HepG2 (cell line): ENCODE measurements at regions not wholly inside any gene's neighbourhood (a gene's known extent, or its start where the extent isn't known, plus 50 kb on each side); places are given as distances from the start of the nearest gene placed in this dataset.

Source experiments
- ATAC-seq: fragments of 200-7000 bp; cut with Tn5 transposase; 3 replicates; pipeline ENCODE4 v1.9.1; 2020; ENCODE audit warnings: mild to moderate bottlenecking, moderate library complexity
- BruUV-seq: library from RNA; stranded (reverse); fragments of 400-500 nt; replicated peaks from 2 replicates; lab custom pipeline; 2021; lab: Mats Ljungman, UMichigan
- CTCF ChIA-PET: fragments of 300-600 bp; formaldehyde crosslinking; extraction: SDS; loops from one replicate; lab custom pipeline; 2021; ENCODE audit warnings: low total read pairs, inconsistent platforms, low intra/inter-chr PET ratio; lab: Yijun Ruan, JAX
- POLR2A ChIA-PET: fragments of 350-600 bp; sonication (Branson Sonifier 250); formaldehyde crosslinking; loops from one replicate; lab custom pipeline; 2020; ENCODE audit warnings: antibody characterized with exemption, inconsistent platforms; lab: Yijun Ruan, JAX
- DNase-seq: peaks from one replicate; pipeline ENCODE4 v3.0.0-alpha.2; 2015; ENCODE audit warnings: low spot score
- FAIRE-seq: peaks from 3 replicates; lab custom pipeline; 2011; peaks lifted over from hg19 to GRCh38; lab: Jason Lieb, UNC
- H2AFZ ChIP-seq: one replicate; pipeline ENCODE4 v1.6.1; 2011; ENCODE audit warnings: low read length, inconsistent platforms
- H3K27ac ChIP-seq: fragments of 300-600 bp; 3 replicates; pipeline ENCODE4 v1.8.0; 2011; ENCODE audit warnings: mixed run types, mild to moderate bottlenecking, mixed read lengths, low read length, inconsistent platforms; ENCODE audit not compliant: insufficient read depth; ENCODE audit errors: extremely low read length
- H3K27me3 ChIP-seq, 2 experiments: fragments of 200-600 bp in 1 of 2; 2 replicates in 1 of 2; 3 replicates in 1 of 2; pipeline versions ENCODE4 v1.6.0 to v1.8.0; 2011; ENCODE audit warnings: low read length in 2 of 2, mild to moderate bottlenecking in 2 of 2, moderate library complexity in 2 of 2, inconsistent platforms in 1 of 2; ENCODE audit not compliant: insufficient read depth in 2 of 2, control insufficient read depth in 1 of 2
- H3K36me3 ChIP-seq, 2 experiments: fragments of 200-600 bp in 1 of 2; replicated peaks in 1 of 2; 2 replicates in 1 of 2; 3 replicates in 1 of 2; pipeline versions ENCODE4 v1.5.1 to v1.8.0; 2011; ENCODE audit warnings: low read length in 2 of 2, inconsistent platforms in 1 of 2; ENCODE audit not compliant: insufficient read depth in 2 of 2, control insufficient read depth in 1 of 2
- H3K4me1 ChIP-seq: 2 replicates; pipeline ENCODE4 v1.5.1; 2012; ENCODE audit warnings: low read length, inconsistent platforms; ENCODE audit not compliant: insufficient read depth
- H3K4me2 ChIP-seq: 2 replicates; pipeline ENCODE4 v1.6.0; 2011; ENCODE audit warnings: low read depth, low read length, inconsistent platforms
- H3K4me3 ChIP-seq, 3 experiments: fragments of 200-600 bp in 1 of 3; sonication (generic), shearing (Covaris generic) in 1 of 3; replicated peaks in 1 of 3; 2 replicates each; pipeline ENCODE4 v1.5.1; 2011 to 2016; ENCODE audit warnings: low read length in 3 of 3, inconsistent platforms in 2 of 3, low read depth in 2 of 3, mild to moderate bottlenecking in 2 of 3, control low read depth in 1 of 3, mixed read lengths in 1 of 3; ENCODE audit not compliant: insufficient read depth in 1 of 3
- H3K79me2 ChIP-seq: one replicate; pipeline ENCODE4 v1.6.1; 2011; ENCODE audit warnings: low read length, inconsistent platforms; ENCODE audit not compliant: insufficient read depth
- H3K9ac ChIP-seq: 2 replicates; pipeline ENCODE4 v1.6.0; 2011; ENCODE audit warnings: mild to moderate bottlenecking, low read depth, low read length, inconsistent platforms; ENCODE audit not compliant: insufficient read depth
- H3K9me3 ChIP-seq: 2 replicates; pipeline ENCODE4 v1.5.1; 2012; ENCODE audit warnings: mild to moderate bottlenecking, low read length
- H4K20me1 ChIP-seq: 2 replicates; pipeline ENCODE4 v1.6.0; 2011; ENCODE audit warnings: inconsistent platforms, mild to moderate bottlenecking, low read length, moderate library complexity; ENCODE audit not compliant: insufficient read depth
- CBFB ChIP-seq: sonication (generic); formaldehyde crosslinking; IDR thresholded peaks from 2 replicates; pipeline ENCODE4 v1.4.0; 2020; ENCODE audit warnings: missing genetic modification reagents
- GFI1 ChIP-seq: sonication (generic); formaldehyde crosslinking; IDR thresholded peaks from 2 replicates; pipeline ENCODE4 v1.5.0; 2020; ENCODE audit warnings: missing genetic modification reagents, mild to moderate bottlenecking, borderline replicate concordance
- HDAC6 ChIP-seq: fragments of 200-600 bp; sonication (generic); IDR thresholded peaks from 2 replicates; pipeline ENCODE4 v1.7.0; 2017; ENCODE audit warnings: mild to moderate bottlenecking, antibody characterized with exemption, low read length, low read depth
- HMG20B ChIP-seq: conservative IDR thresholded peaks from 2 replicates; pipeline ENCODE4 v1.6.1; 2016; ENCODE audit warnings: missing genetic modification reagents, missing compliant biosample characterization
- HNRNPUL1 ChIP-seq: fragments of 200-400 bp; formaldehyde crosslinking; IDR thresholded peaks from 2 replicates; pipeline ENCODE4 v1.6.1; 2017; ENCODE audit warnings: low read depth, mild to moderate bottlenecking, low read length, moderate library complexity
- SALL1 ChIP-seq: sonication (generic); formaldehyde crosslinking; IDR thresholded peaks from 2 replicates; pipeline ENCODE4 v1.8.0; 2022; ENCODE audit warnings: mild to moderate bottlenecking, missing genetic modification reagents
- SRF ChIP-seq: IDR thresholded peaks from 2 replicates; pipeline ENCODE4 v1.6.1; 2011; ENCODE audit warnings: mild to moderate bottlenecking, low read depth, low read length, moderate library complexity
- TOE1 ChIP-seq: sonication (generic); formaldehyde crosslinking; IDR thresholded peaks from 2 replicates; pipeline ENCODE4 v1.4.0; 2020; ENCODE audit warnings: mild to moderate bottlenecking, missing genetic modification reagents
- ZBTB8A ChIP-seq: sonication (generic); formaldehyde crosslinking; IDR thresholded peaks from 2 replicates; pipeline ENCODE4 v1.4.0; 2020; ENCODE audit warnings: mild to moderate bottlenecking, low read depth, missing genetic modification reagents, borderline replicate concordance
- ZNF326 ChIP-seq: sonication (generic); formaldehyde crosslinking; IDR thresholded peaks from 2 replicates; pipeline ENCODE4 v1.4.0; 2020; ENCODE audit warnings: missing genetic modification reagents, borderline replicate concordance
- ZNF329 ChIP-seq: sonication (generic); formaldehyde crosslinking; IDR thresholded peaks from 2 replicates; pipeline ENCODE4 v1.9.0; 2021; ENCODE audit warnings: low read depth, mild to moderate bottlenecking, missing genetic modification reagents
- ZNF546 ChIP-seq: sonication (generic); formaldehyde crosslinking; conservative IDR thresholded peaks from 2 replicates; pipeline ENCODE4 v1.8.1; 2023; ENCODE audit warnings: mild to moderate bottlenecking, missing genetic modification reagents
- ZNF777 ChIP-seq: sonication (generic); formaldehyde crosslinking; IDR thresholded peaks from 2 replicates; pipeline ENCODE4 v1.4.0; 2020; ENCODE audit warnings: missing genetic modification reagents
- WGBS: methylation state at CpG from one replicate; pipeline ENCODE4 v1.1.6; 2017; ENCODE audit warnings: low lambda C conversion rate; 5-methylcytosine and 5-hydroxymethylcytosine counted together
- in situ Hi-C: cut with HindIII; loops from 2 replicates; pipeline ENCODE4 v1.10.0; 2017; ENCODE audit warnings: low pct_unique_long_range_greater_than_20kb; ENCODE audit not compliant: extremely low pct_ligation_motif_present
- intact Hi-C: fragments of 100-400 bp; cut with micrococcal nuclease; formaldehyde crosslinking; loops from one replicate; pipeline ENCODE4 v1.10.0; 2022; ENCODE audit not compliant: unreplicated experiment
- TF ChIP-seq, protein P1 (sequence below): sonication (generic); formaldehyde crosslinking; IDR thresholded peaks from 2 replicates; pipeline ENCODE4 v1.5.0; 2020; ENCODE audit warnings: mild to moderate bottlenecking, missing genetic modification reagents, borderline replicate concordance
- TF ChIP-seq, protein P2 (sequence below): sonication (generic); formaldehyde crosslinking; IDR thresholded peaks from 2 replicates; pipeline ENCODE4 v1.8.0; 2022; ENCODE audit warnings: mild to moderate bottlenecking, missing genetic modification reagents, moderate library complexity
- TF ChIP-seq, protein P3 (sequence below): sonication (generic); formaldehyde crosslinking; IDR thresholded peaks from 2 replicates; pipeline ENCODE4 v1.5.0; 2020; ENCODE audit warnings: mild to moderate bottlenecking, missing genetic modification reagents
- TF ChIP-seq, protein P4 (sequence below): IDR thresholded peaks from 2 replicates; pipeline ENCODE4 v1.6.1; 2016; ENCODE audit warnings: mild to moderate bottlenecking, missing biosample characterization, missing genetic modification reagents

DNA sequence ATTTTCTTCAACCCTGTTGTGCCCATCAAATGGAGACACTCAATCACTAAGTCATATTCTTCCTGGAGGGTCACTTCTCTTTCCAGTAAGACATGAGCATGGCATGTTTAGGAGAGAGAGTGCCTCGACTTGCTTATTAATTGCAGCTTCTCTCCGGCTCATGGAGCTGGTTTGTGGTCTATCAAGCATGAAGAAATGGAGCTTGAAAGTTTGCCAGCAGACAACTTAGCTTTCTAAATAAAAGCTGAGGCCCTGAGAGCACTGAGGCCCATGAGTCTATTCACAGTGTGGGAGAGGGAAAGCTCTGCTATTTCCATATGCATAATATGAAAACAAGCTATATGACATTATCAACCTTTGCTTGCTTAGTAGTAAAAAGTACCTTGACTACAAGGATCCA, 378.5 kb downstream of the FGF9 start:
- Histone ChIP-seq H3K27ac (no peak overlapping the region), H3K4me1 (peaks cover 19% of the 10 kb centered on the region), H3K9ac (no peak overlapping the region), H3K4me3 (no peak overlapping the region), H3K27me3 (no peaks in the 10 kb centered on the region; a peak in 1 of 5 replicates), H4K20me1 (no peaks in the 10 kb centered on the region), H2AFZ (no peak overlapping the region), H3K79me2 (no peaks in the 10 kb centered on the region), H3K9me3 (no peaks in the 10 kb centered on the region), H3K4me2 (no peak overlapping the region), H3K36me3 (no peaks in the 10 kb centered on the region)
- TF ChIP-seq, protein P1, sequence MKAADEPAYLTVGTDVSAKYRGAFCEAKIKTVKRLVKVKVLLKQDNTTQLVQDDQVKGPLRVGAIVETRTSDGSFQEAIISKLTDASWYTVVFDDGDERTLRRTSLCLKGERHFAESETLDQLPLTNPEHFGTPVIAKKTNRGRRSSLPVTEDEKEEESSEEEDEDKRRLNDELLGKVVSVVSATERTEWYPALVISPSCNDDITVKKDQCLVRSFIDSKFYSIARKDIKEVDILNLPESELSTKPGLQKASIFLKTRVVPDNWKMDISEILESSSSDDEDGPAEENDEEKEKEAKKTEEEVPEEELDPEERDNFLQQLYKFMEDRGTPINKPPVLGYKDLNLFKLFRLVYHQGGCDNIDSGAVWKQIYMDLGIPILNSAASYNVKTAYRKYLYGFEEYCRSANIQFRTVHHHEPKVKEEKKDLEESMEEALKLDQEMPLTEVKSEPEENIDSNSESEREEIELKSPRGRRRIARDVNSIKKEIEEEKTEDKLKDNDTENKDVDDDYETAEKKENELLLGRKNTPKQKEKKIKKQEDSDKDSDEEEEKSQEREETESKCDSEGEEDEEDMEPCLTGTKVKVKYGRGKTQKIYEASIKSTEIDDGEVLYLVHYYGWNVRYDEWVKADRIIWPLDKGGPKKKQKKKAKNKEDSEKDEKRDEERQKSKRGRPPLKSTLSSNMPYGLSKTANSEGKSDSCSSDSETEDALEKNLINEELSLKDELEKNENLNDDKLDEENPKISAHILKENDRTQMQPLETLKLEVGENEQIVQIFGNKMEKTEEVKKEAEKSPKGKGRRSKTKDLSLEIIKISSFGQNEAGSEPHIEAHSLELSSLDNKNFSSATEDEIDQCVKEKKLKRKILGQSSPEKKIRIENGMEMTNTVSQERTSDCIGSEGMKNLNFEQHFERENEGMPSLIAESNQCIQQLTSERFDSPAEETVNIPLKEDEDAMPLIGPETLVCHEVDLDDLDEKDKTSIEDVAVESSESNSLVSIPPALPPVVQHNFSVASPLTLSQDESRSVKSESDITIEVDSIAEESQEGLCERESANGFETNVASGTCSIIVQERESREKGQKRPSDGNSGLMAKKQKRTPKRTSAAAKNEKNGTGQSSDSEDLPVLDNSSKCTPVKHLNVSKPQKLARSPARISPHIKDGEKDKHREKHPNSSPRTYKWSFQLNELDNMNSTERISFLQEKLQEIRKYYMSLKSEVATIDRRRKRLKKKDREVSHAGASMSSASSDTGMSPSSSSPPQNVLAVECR (CRISPR knock-in tag) = no peak
- TF ChIP-seq, protein P2, sequence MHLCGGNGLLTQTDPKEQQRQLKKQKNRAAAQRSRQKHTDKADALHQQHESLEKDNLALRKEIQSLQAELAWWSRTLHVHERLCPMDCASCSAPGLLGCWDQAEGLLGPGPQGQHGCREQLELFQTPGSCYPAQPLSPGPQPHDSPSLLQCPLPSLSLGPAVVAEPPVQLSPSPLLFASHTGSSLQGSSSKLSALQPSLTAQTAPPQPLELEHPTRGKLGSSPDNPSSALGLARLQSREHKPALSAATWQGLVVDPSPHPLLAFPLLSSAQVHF = no peak
- TF ChIP-seq HDAC6 (no peak), SRF (no peak), GFI1 (no peak), ZNF777 (no peak), HNRNPUL1 (no peak), CBFB (CRISPR knock-in tag) (no peak), TOE1 (CRISPR knock-in tag) (no peak), SALL1 (CRISPR knock-in tag) (no peak), ZNF329 (CRISPR knock-in tag) (no peak), ZBTB8A (CRISPR knock-in tag) (no peak), HMG20B (no peak), ZNF546 (CRISPR knock-in tag) (no peak), ZNF326 (no peak)
- TF ChIP-seq, protein P3, sequence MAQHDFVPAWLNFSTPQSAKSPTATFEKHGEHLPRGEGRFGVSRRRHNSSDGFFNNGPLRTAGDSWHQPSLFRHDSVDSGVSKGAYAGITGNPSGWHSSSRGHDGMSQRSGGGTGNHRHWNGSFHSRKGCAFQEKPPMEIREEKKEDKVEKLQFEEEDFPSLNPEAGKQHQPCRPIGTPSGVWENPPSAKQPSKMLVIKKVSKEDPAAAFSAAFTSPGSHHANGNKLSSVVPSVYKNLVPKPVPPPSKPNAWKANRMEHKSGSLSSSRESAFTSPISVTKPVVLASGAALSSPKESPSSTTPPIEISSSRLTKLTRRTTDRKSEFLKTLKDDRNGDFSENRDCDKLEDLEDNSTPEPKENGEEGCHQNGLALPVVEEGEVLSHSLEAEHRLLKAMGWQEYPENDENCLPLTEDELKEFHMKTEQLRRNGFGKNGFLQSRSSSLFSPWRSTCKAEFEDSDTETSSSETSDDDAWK (CRISPR knock-in tag) = no peak
- TF ChIP-seq, protein P4, sequence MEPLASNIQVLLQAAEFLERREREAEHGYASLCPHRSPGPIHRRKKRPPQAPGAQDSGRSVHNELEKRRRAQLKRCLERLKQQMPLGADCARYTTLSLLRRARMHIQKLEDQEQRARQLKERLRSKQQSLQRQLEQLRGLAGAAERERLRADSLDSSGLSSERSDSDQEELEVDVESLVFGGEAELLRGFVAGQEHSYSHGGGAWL (CRISPR knock-in tag) = no peak
- POLR2A ChIA-PET = no interaction called here
- no TSS peak for BruUV-seq
- CTCF ChIA-PET = no interaction called here
- in situ Hi-C loops (no loop called here), intact Hi-C loops (no loop called here)
- DNase-seq (no peak), FAIRE-seq (no peak), ATAC-seq (no peak)
- WGBS = 46% methylated on average over 2 of the region's 2 CpGs
